ENCODE measurements at regions not wholly inside any gene's neighbourhood (a gene's known extent, or its start where the extent isn't known, plus 50 kb on each side); places are given as distances from the start of the nearest gene placed in this dataset.
A peak's percentile ranks its signal among the peaks of the same experiment; 100 is the strongest.

GRCh38 chr11:70496591-70497535, 98.5 kb downstream of the CTTN start:
- H3K4me2 ChIP-seq (ENCODE audit: insufficient read depth, insufficient read length, low read length): no peak overlapping the region
- no peak for DNase-seq
- H3K36me3 Mint-ChIP-seq (ENCODE audit: insufficient read depth in 1 of 3, low read depth in 3 of 3): peaks cover 0 to 25% (median 6%) of the 10 kb centered on the region in 3 experiments; a peak in 5 of 7 replicates

More at GRCh38 chr11:70496591-70497535, 98.5 kb downstream of the CTTN start:
- TF ChIP-seq, protein P1, sequence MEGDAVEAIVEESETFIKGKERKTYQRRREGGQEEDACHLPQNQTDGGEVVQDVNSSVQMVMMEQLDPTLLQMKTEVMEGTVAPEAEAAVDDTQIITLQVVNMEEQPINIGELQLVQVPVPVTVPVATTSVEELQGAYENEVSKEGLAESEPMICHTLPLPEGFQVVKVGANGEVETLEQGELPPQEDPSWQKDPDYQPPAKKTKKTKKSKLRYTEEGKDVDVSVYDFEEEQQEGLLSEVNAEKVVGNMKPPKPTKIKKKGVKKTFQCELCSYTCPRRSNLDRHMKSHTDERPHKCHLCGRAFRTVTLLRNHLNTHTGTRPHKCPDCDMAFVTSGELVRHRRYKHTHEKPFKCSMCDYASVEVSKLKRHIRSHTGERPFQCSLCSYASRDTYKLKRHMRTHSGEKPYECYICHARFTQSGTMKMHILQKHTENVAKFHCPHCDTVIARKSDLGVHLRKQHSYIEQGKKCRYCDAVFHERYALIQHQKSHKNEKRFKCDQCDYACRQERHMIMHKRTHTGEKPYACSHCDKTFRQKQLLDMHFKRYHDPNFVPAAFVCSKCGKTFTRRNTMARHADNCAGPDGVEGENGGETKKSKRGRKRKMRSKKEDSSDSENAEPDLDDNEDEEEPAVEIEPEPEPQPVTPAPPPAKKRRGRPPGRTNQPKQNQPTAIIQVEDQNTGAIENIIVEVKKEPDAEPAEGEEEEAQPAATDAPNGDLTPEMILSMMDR (conservative IDR thresholded peaks at IDR 0.05): no peak
- no peak overlapping the region for H2BK5ac ChIP-seq (ENCODE audit: insufficient read length, low read length)
- H3K4me3 Mint-ChIP-seq: no peak overlapping the region
- no peak overlapping the region for H4K5ac ChIP-seq (ENCODE audit: insufficient read length, low read depth, low read length)
- H3K79me2 ChIP-seq (ENCODE audit: insufficient read depth, low read length): no peaks in the 10 kb centered on the region
- no peaks in the 10 kb centered on the region for H3K27me3 Mint-ChIP-seq (ENCODE audit: low read depth)
- peaks cover 0 to 1% of the 10 kb centered on the region in 2 experiments; a peak in 2 of 5 replicates for H3K9me3 Mint-ChIP-seq
- no peaks in the 10 kb centered on the region for H3K27me3 ChIP-seq (ENCODE audit: insufficient read depth, low read length)
- no peak overlapping the region for H3K4ac ChIP-seq (ENCODE audit: low read depth, low read length)
- no peak overlapping the region for H3K9ac ChIP-seq (ENCODE audit: extremely low read depth, insufficient read length, low read length)
- no peak overlapping the region for H2AK5ac ChIP-seq (ENCODE audit: insufficient read length, low read length)
- H2BK15ac ChIP-seq (ENCODE audit: low read depth, low read length): no peak overlapping the region
- H3K9me3 ChIP-seq (ENCODE audit: control insufficient read depth, low read depth, low read length): no peaks in the 10 kb centered on the region
- H3K27ac Mint-ChIP-seq: peak overlapping the region in 2 of 3 experiments; percentile 45 to 53; a peak in 2 of 7 replicates
- H4K91ac ChIP-seq (ENCODE audit: insufficient read length, low read depth, low read length): no peak overlapping the region
- no peak overlapping the region for H3T11ph ChIP-seq (ENCODE audit: low read length)
- no peak overlapping the region for H2BK120ac ChIP-seq (ENCODE audit: low read depth, low read length, poor library complexity, severe bottlenecking)
- no peak overlapping the region for H2AFZ ChIP-seq (ENCODE audit: low read length)
- H3K18ac ChIP-seq (ENCODE audit: insufficient read length, low read depth, low read length): no peak overlapping the region
- H3K4me1 ChIP-seq (ENCODE audit: insufficient read depth, low read length): no peaks in the 10 kb centered on the region
- no peak overlapping the region for H2BK12ac ChIP-seq (ENCODE audit: insufficient read length, low read depth, low read length)
- no peak overlapping the region; the same call in 1 of the 2 replicates for H3K14ac ChIP-seq (ENCODE audit: insufficient read depth, low read length)
- no CpG with 5 or more reads among the region's 16 CpGs for WGBS (ENCODE audit: extremely low coverage, insufficient read length, low lambda C conversion rate)
- no peaks in the 10 kb centered on the region for H3K23me2 ChIP-seq (ENCODE audit: insufficient read length, low read depth, low read length, poor library complexity, severe bottlenecking)
- H3K27ac ChIP-seq (ENCODE audit: insufficient read length, low read depth, low read length): no peak overlapping the region
- H3K4me1 Mint-ChIP-seq: peaks cover 7 to 13% of the 10 kb centered on the region in 2 experiments
- no peak overlapping the region for H3K56ac ChIP-seq (ENCODE audit: insufficient read length, low read depth, low read length)
- no peak overlapping the region for H4K8ac ChIP-seq (replicated peaks; ENCODE audit: insufficient read length, low read depth, low read length)
- H4K20me1 ChIP-seq (ENCODE audit: control insufficient read depth, insufficient read depth, insufficient read length): no peaks in the 10 kb centered on the region
- H3K23ac ChIP-seq (ENCODE audit: insufficient read length, low read depth, low read length): no peak overlapping the region
- no peaks in the 10 kb centered on the region for H3K79me1 ChIP-seq (ENCODE audit: insufficient read depth, low read depth, low read length, poor library complexity, severe bottlenecking)
- no peak overlapping the region for H2BK20ac ChIP-seq (ENCODE audit: low read depth, low read length, poor library complexity, severe bottlenecking)
